ENCODE measurements at regions not wholly inside any gene's neighbourhood (a gene's known extent, or its start where the extent isn't known, plus 50 kb on each side); places are given as distances from the start of the nearest gene placed in this dataset.

- no peak for TF ChIP-seq RXRA (IDR thresholded peaks at IDR 0.05)
- TF ChIP-seq ZBTB33 (IDR thresholded peaks at IDR 0.05), result no peak
- no peak for TF ChIP-seq YY1 (IDR thresholded peaks at IDR 0.05)
- TF ChIP-seq ATF3 (IDR thresholded peaks at IDR 0.05), result no peak
Measured at GRCh38 chr12:79524507-79525148, 166.1 kb downstream of the PAWR start (continued).

- no peak overlapping the region for H3K27ac ChIP-seq (ENCODE audit: low read depth in 1 of 2, low read length in 2 of 2)
- no peaks in the 10 kb centered on the region for H3K27me3 ChIP-seq (ENCODE audit: control insufficient read depth in 4 of 4, insufficient read depth in 4 of 4, low read length in 3 of 4)
- TF ChIP-seq RAD21 (IDR thresholded peaks at IDR 0.05) (no peak), ZBTB33 (IDR thresholded peaks at IDR 0.05) (no peak), JUND (IDR thresholded peaks at IDR 0.05) (no peak), FOXA1 (IDR thresholded peaks at IDR 0.05) (no peak), EGR1 (IDR thresholded peaks at IDR 0.05; ENCODE audit: low read depth in 2 of 2) (no peak), NR2F2 (IDR thresholded peaks at IDR 0.05) (no peak), YY1 (IDR thresholded peaks at IDR 0.05) (no peak), TAF1 (conservative IDR thresholded peaks at IDR 0.05) (no peak), FOXA2 (IDR thresholded peaks at IDR 0.05) (no peak), HNF4A (conservative IDR thresholded peaks at IDR 0.05) (no peak), MAX (IDR thresholded peaks at IDR 0.05) (no peak), RXRA (IDR thresholded peaks at IDR 0.05) (no peak), ATF3 (IDR thresholded peaks at IDR 0.05) (no peak), GABPA (IDR thresholded peaks at IDR 0.05 in 1 of 2, conservative IDR thresholded peaks at IDR 0.05 in 1 of 2) (no peak), REST (IDR thresholded peaks at IDR 0.05) (no peak), HNF4G (IDR thresholded peaks at IDR 0.05) (no peak), SP1 (IDR thresholded peaks at IDR 0.05) (no peak), CTCF (IDR thresholded peaks at IDR 0.05; ENCODE audit: low read depth, low read length, missing input control) (no peak)
- H3K36me3 ChIP-seq (ENCODE audit: control insufficient read depth in 4 of 4, insufficient read depth in 3 of 4, low read depth in 1 of 4, low read length in 3 of 4), result no peaks in the 10 kb centered on the region
- 87% methylated on average over 2 of the region's 2 CpGs for whole genome bisulfite sequencing
- H3K9ac ChIP-seq (ENCODE audit: low read depth in 1 of 2, low read length in 2 of 2), result no peak overlapping the region
- no peaks in the 10 kb centered on the region for H3K9me3 ChIP-seq (ENCODE audit: control insufficient read depth in 4 of 4, low read length in 3 of 4)
- H3K4me1 ChIP-seq (ENCODE audit: control insufficient read depth in 4 of 4, insufficient read depth in 4 of 4, low read length in 3 of 4), result no peaks in the 10 kb centered on the region
- H3K4me3 ChIP-seq (ENCODE audit: low read depth in 1 of 3, low read length in 3 of 3), result no peak overlapping the region
- DNase-seq (ENCODE audit: low spot score), result no peak
Measured at GRCh38 chr12:79522989-79523386, 167.8 kb downstream of the PAWR start.
